ENCODE measurements at regions not wholly inside any gene's neighbourhood (a gene's known extent, or its start where the extent isn't known, plus 50 kb on each side); places are given as distances from the start of the nearest gene placed in this dataset.
A peak's percentile ranks its signal among the peaks of the same experiment; 100 is the strongest.
"Not testable (repeated sequence)": the region's sequence is repeated elsewhere in the genome, so short reads cannot be mapped to it uniquely, and the experiment has no call there.

DNA sequence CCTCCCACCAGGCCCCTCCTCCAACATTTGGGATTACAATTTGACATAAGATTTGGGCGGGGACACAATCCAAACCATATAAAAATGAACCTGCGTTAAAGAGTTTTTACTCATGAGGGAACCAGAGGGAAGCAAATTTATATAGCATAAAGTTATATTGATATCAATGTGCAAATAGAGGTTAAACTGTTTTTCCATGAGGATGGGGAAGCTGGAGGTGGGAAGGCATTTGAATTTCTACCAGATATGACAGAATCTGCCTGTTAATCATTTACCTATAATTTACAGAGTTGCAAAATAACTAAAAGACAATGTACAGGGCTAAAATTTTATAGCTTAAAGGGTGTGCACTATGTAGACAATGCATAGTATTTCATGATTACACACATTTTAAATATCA, 322.0 kb upstream of the FKBP1C start:
- FAIRE-seq (no peak), DNase-seq (ENCODE audit: extremely low spot score, insufficient read length, low read depth) (no peak)

DNA sequence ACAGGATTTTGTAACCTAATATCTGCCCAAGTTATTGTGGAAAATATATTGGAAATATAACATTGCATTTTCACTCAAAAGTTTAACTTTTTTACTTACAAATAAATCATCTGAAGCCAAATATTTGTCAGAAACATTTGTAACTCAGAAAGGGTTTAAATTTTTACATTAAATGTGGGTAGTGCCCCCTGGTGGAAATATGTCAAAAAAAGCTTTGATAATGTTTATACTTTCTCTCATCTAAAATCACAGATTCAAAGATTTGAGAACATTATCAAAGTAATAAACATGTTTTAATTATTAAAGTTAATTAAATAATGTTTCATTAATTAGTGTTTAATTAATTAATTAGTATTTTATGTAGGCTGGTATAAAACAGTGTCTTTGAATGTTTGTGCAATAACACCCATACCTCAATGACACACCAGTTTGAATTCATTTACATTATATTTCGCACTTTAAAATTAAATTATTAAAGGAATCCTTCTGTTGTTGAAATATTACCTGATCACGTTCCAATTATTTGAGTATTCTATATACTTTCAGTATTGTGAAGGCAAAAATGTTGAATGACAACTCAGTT, 320.1 kb upstream of the FKBP1C start:
- FAIRE-seq: no peak
- DNase-seq (ENCODE audit: extremely low spot score, insufficient read length, low read depth): no peak

DNA sequence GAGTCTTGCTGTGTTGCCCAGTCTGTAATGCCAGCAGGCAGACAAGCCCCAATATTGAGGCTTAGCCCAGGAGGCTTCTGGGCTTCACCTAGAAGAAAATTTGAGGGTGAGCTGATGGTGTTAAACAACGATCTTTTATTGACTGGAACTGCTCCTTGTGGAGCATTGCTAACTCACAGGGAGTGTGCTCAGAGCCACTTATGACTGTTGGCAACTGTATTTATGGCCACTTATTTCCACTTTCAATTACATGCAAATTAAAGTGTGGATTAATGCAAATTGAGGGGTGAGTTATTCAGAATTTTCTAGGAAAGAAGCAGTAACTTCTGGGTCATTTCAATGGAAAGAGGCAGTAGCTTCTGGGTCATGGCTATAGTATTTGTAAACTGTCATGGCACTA, 317.2 kb upstream of the FKBP1C start:
- no peak for DNase-seq (ENCODE audit: extremely low spot score, insufficient read length, low read depth)

DNA sequence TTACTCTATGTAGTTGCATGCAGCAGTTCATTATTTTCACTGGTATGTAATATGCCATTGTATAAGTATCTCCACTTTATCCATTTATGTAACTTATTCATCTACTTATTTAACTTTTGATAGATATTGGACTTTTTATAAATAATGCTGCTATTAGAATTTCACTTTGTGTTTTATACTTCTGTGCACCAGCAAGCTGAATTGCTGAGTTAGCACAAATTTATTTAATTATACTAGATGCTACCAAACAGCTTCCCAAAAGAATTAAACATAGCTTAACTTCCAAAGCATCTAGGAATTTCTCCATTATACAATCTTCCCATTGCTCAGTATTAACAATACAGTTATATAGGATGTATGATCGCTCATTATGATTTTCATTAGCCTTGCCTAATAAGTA, 308.0 kb upstream of the FKBP1C start:
- FAIRE-seq (no peak), DNase-seq (ENCODE audit: extremely low spot score, insufficient read length, low read depth) (no peak)

More for the DNA sequence above, 317.2 kb upstream of the FKBP1C start:
- FAIRE-seq: no peak

DNA sequence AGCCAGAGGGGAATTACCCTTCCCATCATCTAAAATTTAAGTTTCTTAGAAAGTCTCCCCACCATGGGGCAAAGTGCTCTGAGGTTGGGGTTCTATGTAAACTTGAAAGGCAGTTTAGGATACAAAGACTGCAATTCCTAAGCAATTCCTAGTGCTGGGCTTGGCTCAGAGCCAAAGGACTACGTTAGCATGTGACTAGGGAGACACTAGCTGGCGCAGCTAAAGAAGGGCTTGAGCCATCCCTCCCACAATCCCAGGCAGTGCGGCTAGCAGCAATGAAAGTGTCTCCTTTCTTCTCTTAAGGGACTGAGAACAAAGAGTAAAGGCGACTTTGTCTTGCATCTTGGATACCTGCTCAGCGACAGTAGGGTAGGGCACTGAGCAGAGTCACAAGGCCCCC, 306.6 kb upstream of the FKBP1C start:
- DNase-seq (ENCODE audit: extremely low spot score, insufficient read length, low read depth): no peak
- FAIRE-seq: no peak

DNA sequence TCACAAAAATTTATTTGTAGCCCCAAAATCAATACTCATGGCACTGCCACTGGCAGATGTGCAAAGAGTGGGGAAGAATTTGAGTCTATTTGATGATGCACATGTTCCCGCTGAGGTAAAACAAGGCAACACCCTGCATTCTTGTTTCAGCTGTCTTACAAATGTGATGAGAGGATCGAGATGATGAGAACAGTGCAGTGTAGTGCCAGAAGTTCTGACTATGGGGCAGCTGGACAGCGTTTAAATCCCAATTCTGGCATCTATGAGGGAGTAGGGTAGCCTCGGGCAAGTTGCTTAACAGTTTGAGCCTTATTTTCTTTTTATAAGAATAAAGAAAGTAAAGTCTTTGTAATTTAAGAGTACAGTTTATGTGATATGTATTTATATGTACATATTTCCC, 296.7 kb upstream of the FKBP1C start:
- DNase-seq (ENCODE audit: extremely low spot score, insufficient read length, low read depth): no peak

DNA sequence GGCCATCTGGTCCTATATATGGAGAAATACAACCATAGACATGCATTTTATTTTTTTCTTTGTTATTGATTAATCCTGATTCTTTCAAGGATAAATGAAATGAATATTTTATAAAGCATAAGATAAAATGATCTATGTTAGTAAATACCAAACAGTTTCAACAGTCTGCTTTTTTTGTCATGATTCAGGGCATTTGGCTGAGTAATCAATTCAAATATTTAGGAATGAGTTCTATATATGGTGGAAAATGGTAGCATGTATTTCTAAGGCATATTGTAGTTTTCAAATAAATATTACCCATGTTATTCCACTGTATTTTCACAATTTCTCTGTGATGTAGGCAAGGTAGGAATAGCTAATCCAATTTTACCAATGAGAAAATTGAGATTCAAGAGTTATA, 287.5 kb upstream of the FKBP1C start:
- no peak for FAIRE-seq

More for the DNA sequence above, 296.7 kb upstream of the FKBP1C start:
- FAIRE-seq: no peak

DNA sequence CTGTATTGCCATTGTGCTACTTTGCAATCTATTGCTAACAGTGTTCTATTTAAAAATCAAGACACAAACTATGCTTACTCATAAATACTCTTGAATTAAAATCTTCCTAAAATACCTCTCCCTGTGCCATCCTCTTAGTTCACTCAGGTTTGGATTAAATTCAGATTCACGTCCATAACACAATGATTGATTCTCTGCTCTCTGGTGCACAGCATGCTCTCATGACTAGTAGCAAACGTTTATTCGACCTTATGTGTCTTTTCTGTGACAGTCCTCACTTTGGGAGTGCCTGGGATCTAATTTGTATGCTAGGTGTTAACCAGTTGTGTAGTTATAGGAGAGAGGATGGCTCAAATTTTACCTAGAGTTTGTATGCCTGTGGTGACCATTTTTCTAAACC, 270.4 kb upstream of the FKBP1C start:
- FAIRE-seq: no peak
- no peak for DNase-seq (ENCODE audit: extremely low spot score, insufficient read length, low read depth)

More for the DNA sequence above, 287.5 kb upstream of the FKBP1C start:
- no peak for DNase-seq (ENCODE audit: extremely low spot score, insufficient read length, low read depth)

DNA sequence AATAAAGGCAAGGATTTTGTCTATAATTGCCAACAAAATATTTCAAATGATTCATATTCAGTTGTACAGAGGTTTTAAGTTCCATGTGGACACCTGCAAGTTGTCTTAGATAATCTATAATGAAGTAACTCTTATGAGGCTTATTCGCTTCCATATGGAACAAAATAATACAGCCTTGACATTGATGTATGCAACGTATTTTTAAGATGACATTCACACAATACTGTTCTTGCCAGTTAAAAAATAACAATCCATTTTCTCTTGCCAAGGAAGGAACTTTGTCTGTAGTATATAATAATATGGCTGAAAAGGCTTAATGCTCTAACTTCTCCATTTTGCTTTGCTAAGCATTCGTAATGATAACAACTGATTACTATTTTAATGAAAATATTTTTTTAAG, 269.3 kb upstream of the FKBP1C start:
- FAIRE-seq: no peak
- no peak for DNase-seq (ENCODE audit: extremely low spot score, insufficient read length, low read depth)

DNA sequence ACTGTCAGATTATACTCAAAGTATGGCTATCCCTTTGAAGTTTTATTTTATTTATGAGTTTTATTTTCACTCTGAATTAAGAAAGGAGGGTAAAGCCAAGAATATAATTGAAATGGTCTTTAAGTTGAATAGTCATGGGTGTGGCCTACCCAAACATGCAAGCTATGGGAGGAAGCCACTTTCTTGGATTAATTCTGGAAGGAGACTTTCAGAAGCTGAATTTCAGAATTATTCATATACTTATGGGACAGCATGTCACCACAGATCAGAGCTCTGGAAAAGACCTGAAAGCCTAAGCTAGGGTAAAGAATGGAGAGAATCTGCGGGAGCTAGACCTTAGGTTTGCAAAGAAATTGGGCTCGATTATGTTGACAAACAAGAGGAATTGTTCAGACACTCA, 242.4 kb upstream of the FKBP1C start:
- FAIRE-seq (no peak), DNase-seq (ENCODE audit: extremely low spot score, insufficient read length, low read depth) (no peak)

DNA sequence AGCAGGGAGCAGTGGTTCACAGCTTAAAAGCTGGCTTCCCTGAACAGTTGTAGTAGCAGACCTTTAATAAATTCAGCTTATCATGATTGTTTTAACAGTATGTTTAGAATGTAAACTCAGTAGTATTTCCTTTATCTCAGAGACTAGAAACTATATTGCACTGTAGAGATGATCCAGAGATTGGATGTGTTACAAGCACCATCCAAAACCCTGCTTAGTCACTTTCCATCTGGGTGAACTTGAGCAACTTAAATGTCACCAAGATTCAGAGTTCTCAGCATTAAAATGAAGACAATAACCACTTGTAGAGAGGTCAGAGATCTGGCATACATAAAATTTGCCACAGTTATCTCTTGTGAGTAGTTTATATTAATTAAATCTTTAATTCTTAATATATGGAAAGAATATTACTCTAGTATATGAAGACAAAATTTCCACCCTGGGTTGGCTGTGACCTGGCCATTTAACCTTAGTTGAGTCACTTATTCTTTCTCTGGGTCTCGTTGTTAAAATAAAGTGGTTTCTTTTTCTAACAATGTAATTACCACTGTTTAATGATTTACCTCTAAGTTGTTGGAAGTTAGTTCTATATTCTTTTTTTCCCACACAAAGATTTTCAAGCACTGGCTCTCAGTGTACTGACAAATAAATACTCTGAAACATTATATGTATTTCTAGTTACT, 239.2 kb upstream of the FKBP1C start:
- FAIRE-seq (peak; percentile 26), DNase-seq (ENCODE audit: extremely low spot score, insufficient read length, low read depth) (no peak)

DNA sequence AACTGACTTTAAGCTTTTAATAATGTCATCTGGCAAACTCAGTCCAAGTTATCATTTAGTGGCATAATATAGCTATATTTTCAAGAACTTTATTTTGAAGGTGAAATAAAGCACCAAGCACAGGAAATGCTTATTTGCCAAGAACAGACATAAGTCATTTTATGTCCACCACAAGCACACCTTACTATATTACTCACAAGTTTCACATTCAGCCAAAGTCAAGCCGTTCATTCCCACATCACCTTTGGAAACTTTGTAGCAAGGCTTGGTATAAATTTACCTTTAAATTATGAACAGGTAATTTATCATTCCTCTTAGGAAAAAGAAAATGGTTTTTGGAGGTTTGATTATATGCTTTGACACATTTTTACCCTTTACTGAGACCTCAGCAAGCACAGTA, 236.8 kb upstream of the FKBP1C start:
- FAIRE-seq (peak; percentile 81), DNase-seq (ENCODE audit: extremely low spot score, insufficient read length, low read depth) (no peak)

DNA sequence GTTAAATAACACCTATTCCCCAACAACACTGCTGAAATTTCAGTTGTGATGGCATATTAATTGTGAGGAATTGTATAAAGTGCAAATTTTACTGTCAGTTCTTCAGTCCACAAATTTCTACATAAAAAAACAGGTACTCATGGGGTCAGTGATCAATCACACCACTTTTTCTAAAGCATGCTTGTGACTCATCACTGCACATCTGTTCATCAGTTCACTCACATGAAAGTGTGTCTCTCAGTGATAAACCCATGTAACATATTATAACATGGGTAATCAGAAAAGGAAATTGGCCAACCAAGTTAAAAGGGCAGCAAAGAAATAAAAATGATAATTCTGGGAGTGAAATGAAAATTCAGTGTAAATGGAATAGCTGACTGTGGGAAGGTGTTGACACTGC, 234.7 kb upstream of the FKBP1C start:
- FAIRE-seq: no peak

DNA sequence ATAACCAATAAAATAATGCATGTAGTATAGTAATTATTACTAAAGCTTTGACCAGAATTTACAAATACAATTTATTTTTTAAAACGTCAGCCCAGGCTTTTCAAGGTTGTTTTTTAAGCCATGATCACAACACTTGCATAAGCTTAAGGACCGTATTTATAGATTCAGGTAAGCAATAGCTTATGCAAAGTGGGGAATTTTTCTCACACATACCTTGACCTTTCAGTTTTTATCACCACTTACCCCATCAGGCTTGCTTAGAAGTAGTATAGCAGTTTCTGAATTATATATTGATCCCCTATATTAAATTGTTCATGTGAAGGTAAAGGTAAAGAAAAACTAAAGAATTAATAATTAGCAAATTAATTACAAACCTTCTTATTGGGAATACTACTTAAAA, 232.3 kb upstream of the FKBP1C start:
- DNase-seq (ENCODE audit: extremely low spot score, insufficient read length, low read depth) (no peak), FAIRE-seq (peak; percentile 60)

More for the DNA sequence above, 234.7 kb upstream of the FKBP1C start:
- DNase-seq (ENCODE audit: extremely low spot score, insufficient read length, low read depth): no peak

DNA sequence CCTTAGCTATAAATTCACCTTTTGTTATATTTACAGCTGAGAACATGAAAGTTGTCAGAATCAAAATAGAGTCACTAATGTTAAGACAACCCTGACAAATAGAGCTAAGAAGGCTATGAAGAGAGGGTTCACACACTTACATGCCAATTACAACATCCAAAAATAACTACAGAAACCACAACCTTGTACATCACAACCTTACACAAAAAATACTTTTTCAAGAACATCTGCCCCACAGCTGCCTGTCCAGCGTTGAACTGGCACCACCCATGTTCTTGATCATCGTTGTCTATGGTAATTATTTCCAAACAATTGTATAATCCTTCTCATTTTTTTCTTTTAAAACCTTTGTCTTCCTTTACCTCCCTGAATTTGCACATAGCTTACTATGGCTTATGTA, 231.2 kb upstream of the FKBP1C start:
- DNase-seq (ENCODE audit: extremely low spot score, insufficient read length, low read depth): no peak

DNA sequence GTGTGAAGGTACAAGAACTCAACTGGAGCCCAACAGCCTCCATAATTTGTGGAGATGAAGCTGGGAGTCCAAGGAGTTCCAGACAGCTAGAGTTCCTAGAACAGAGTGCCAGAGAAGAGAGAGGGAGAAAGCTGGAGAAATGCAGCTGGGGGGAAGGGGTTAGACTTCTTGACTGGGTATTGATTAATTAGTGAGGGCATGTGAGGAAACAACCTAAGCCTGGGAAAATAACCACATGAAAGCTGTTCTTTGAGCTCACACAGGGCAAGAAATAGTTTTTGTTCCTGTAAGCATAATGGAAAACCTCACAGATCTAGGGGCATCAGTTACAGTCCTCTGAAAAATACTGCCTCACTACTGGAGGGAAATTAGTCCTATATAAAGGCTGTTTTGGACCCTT, 230.5 kb upstream of the FKBP1C start:
- peak; percentile 49 for FAIRE-seq
- DNase-seq (ENCODE audit: extremely low spot score, insufficient read length, low read depth): no peak

More for the DNA sequence above, 231.2 kb upstream of the FKBP1C start:
- peak; percentile 61 for FAIRE-seq

DNA sequence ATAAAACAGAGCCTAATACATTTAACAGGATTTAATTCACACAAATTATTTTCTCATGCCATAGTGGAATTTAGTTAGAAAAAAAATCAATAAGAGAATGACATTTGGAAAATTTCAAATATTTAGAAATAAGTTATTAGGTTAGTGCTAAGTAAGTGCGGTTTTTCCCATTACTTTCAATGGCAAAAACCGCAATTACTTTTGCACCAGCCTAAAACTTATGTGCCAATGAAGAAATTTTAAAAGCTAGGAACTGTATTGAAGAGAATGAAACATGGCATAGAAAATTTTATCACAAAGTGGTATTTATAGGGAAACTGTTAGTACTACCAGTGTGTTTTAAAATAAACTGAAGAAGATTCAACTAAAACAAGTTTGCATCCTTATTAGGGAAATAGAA, 228.3 kb upstream of the FKBP1C start:
- DNase-seq (ENCODE audit: extremely low spot score, insufficient read length, low read depth): no peak
- FAIRE-seq: no peak

DNA sequence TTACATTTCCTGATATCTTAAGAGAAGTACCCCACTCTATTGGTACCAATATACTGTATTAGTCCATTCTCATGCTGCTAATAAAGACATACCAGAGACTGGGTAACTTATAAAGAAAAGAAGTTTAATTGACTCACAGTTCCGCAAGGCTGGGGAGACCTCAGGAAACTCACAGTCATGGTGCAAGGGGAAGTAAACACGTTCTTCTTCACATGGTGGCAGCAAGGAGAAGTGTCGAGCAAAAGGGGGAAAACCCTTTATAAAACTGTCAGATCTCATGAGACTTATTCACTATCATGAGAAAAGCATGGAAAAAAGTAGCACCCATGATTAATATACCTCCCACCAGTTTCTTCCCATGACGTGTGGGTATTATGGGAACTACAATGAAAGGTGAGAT, 219.6 kb upstream of the FKBP1C start:
- not testable (repeated sequence) for DNase-seq (ENCODE audit: extremely low spot score, insufficient read length, low read depth); FAIRE-seq

DNA sequence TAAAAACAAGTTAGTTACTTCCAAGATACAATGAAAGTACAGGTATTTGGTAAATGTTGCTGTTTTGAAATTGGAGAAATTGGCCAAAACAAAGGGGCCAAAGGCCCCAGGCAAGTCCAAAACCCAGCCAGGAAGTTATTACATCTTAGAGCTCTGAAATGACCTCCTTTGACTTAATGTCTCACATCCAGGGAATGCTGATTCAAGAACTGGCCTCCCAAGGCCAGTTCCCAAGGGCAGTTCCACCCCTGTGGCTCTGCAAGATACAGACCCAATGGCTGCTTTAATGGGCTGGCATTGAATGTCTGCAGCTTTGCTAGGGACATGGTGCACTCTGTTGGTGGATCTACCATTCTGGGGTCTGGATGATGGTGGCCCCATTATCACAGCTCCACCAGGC, 217.3 kb upstream of the FKBP1C start:
- DNase-seq (ENCODE audit: extremely low spot score, insufficient read length, low read depth) (no peak), FAIRE-seq (no peak)

DNA sequence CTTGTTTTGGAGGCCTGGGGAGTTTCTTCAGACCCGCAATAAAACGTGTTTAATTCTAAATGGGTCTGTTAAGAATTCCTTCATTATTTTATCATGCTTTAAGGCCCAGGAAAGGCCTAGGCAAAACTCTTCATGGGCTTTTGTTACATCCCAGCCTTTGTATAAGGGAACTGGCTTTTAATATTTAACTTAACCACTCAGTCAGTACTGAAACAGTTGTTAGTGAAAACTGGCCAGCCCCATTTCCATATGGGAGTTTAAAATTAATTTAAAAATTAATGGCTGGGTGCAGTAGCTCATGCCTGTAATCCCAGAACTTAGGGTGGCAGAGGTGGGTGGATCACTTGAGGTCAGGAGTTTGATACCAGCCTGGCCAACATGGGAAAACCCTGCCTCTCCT, 213.2 kb upstream of the FKBP1C start:
- no peak for DNase-seq (ENCODE audit: extremely low spot score, insufficient read length, low read depth)
- peak; percentile 5 for FAIRE-seq

DNA sequence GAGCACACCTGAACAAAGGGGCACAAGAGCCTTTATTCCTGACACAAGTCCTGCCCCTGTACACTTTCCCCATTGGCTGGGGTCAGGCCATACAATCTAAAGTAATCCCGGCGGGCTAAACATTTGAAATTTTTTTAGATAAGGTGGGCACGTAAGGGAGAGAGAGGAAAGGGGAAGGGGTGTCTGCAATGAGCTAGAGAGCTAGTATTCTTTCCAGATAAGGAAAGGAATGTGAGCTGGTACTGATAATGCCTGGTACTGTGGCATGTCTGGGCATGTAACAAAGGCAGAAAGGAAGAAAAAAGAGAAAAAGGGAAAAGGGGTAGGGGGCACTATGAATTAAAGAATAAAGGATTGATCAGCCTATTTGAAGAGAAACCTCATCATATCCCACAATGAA, 212.0 kb upstream of the FKBP1C start:
- DNase-seq (ENCODE audit: extremely low spot score, insufficient read length, low read depth); FAIRE-seq: not testable (repeated sequence)

DNA sequence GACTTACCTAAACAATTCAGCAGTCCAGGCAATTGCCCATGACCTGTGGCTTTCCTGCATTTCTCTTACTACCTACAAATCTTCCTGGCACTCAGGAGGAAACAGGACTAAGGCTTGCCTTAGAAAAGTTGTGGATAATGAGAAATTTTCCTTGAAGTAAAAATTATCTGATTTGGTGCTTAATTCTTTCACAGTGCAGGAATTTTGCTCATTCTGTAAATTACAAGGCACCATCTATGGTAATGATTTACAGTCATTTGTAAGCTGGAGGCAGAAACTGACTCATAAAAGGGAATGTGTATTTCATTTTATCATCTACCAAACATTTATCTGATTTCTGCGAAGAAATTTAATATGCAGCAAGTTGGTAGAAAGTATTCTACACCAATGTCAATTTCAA, 211.5 kb upstream of the FKBP1C start:
- DNase-seq (ENCODE audit: extremely low spot score, insufficient read length, low read depth) (no peak), FAIRE-seq (no peak)

All from GM18507 (cell line).